ENCODE measurements at regions not wholly inside any gene's neighbourhood (a gene's known extent, or its start where the extent isn't known, plus 50 kb on each side); places are given as distances from the start of the nearest gene placed in this dataset.

DNA sequence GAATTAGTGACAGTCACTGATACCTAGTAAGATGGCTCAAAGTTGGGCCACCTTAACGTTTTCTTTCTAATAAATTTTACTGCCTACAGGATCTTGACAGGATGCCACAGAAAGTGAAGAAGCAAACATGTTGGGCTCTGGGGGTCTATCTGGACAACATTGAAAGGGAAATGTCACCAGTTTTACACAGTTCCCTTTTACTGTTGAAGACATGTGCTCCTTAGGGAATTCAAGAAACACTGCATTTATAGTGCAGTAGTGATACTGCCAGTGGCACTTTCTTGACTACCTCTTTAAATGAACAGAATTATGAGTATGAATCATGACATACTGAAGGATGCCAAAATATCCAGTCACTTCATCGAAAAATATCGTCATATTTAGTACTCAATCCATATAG, 269.3 kb upstream of the SYT10 start:
- Histone ChIP-seq H3K4me2 (ENCODE audit: insufficient read depth, insufficient read length, low read length) (no peak overlapping the region), H2AFZ (ENCODE audit: low read length) (no peak overlapping the region)

More for the DNA sequence above, 269.3 kb upstream of the SYT10 start:
- TF ChIP-seq, protein P1, sequence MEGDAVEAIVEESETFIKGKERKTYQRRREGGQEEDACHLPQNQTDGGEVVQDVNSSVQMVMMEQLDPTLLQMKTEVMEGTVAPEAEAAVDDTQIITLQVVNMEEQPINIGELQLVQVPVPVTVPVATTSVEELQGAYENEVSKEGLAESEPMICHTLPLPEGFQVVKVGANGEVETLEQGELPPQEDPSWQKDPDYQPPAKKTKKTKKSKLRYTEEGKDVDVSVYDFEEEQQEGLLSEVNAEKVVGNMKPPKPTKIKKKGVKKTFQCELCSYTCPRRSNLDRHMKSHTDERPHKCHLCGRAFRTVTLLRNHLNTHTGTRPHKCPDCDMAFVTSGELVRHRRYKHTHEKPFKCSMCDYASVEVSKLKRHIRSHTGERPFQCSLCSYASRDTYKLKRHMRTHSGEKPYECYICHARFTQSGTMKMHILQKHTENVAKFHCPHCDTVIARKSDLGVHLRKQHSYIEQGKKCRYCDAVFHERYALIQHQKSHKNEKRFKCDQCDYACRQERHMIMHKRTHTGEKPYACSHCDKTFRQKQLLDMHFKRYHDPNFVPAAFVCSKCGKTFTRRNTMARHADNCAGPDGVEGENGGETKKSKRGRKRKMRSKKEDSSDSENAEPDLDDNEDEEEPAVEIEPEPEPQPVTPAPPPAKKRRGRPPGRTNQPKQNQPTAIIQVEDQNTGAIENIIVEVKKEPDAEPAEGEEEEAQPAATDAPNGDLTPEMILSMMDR (conservative IDR thresholded peaks at IDR 0.05), result no peak
- Histone ChIP-seq H2BK120ac (ENCODE audit: low read depth, low read length, poor library complexity, severe bottlenecking) (no peak overlapping the region), H3K14ac (ENCODE audit: insufficient read depth, low read length) (no peak overlapping the region), H3K4me1 (ENCODE audit: insufficient read depth, low read length) (no peaks in the 10 kb centered on the region), H3K27ac (ENCODE audit: insufficient read length, low read depth, low read length) (no peak overlapping the region), H2BK15ac (ENCODE audit: low read depth, low read length) (no peak overlapping the region), H3K23ac (ENCODE audit: insufficient read length, low read depth, low read length) (no peak overlapping the region), H3K18ac (ENCODE audit: insufficient read length, low read depth, low read length) (no peak overlapping the region), H3K27me3 (ENCODE audit: insufficient read depth, low read length) (no peaks in the 10 kb centered on the region), H3K23me2 (ENCODE audit: insufficient read length, low read depth, low read length, poor library complexity, severe bottlenecking) (no peaks in the 10 kb centered on the region), H3K9me3 (ENCODE audit: control insufficient read depth, low read depth, low read length) (no peaks in the 10 kb centered on the region), H3K56ac (ENCODE audit: insufficient read length, low read depth, low read length) (no peak overlapping the region), H2BK20ac (ENCODE audit: low read depth, low read length, poor library complexity, severe bottlenecking) (no peak overlapping the region), H4K20me1 (ENCODE audit: control insufficient read depth, insufficient read depth, insufficient read length) (no peaks in the 10 kb centered on the region), H4K8ac (replicated peaks; ENCODE audit: insufficient read length, low read depth, low read length) (no peak overlapping the region), H3K79me1 (ENCODE audit: insufficient read depth, low read depth, low read length, poor library complexity, severe bottlenecking) (no peaks in the 10 kb centered on the region), H4K91ac (ENCODE audit: insufficient read length, low read depth, low read length) (no peak overlapping the region), H3K9ac (ENCODE audit: extremely low read depth, insufficient read length, low read length) (no peak overlapping the region), H2BK5ac (ENCODE audit: insufficient read length, low read length) (no peak overlapping the region), H2AK5ac (ENCODE audit: insufficient read length, low read length) (no peak overlapping the region), H3K4ac (ENCODE audit: low read depth, low read length) (no peak overlapping the region), H2BK12ac (ENCODE audit: insufficient read length, low read depth, low read length) (no peak overlapping the region), H4K5ac (ENCODE audit: insufficient read length, low read depth, low read length) (no peak overlapping the region), H3K79me2 (ENCODE audit: insufficient read depth, low read length) (no peaks in the 10 kb centered on the region), H3T11ph (ENCODE audit: low read length) (no peak overlapping the region)
- H3K27me3 Mint-ChIP-seq (ENCODE audit: low read depth), result no peaks in the 10 kb centered on the region
- no peak overlapping the region for H3K27ac Mint-ChIP-seq
- DNase-seq, result no peak
- no peaks in the 10 kb centered on the region for H3K9me3 Mint-ChIP-seq
- H3K4me3 Mint-ChIP-seq, result no peak overlapping the region
- no CpG with 5 or more reads among the region's 3 CpGs for whole genome bisulfite sequencing (ENCODE audit: extremely low coverage, insufficient read length, low lambda C conversion rate)
- H3K4me1 Mint-ChIP-seq, result no peaks in the 10 kb centered on the region
- no peaks in the 10 kb centered on the region for H3K36me3 Mint-ChIP-seq (ENCODE audit: insufficient read depth in 1 of 3, low read depth in 3 of 3)

Measured in H9 (cell line).